HCT116 (cell line): ENCODE measurements at regions not wholly inside any gene's neighbourhood (a gene's known extent, or its start where the extent isn't known, plus 50 kb on each side); places are given as distances from the start of the nearest gene placed in this dataset.

Source experiments
- CTCF ChIP-seq, 3 experiments: fragments of 200-600 bp in 1 of 3; sonication (generic) in 1 of 3; IDR thresholded peaks in 2 of 3; conservative IDR thresholded peaks in 1 of 3; 2 replicates each; pipeline ENCODE4 v1.5.1; 2012 to 2017; ENCODE audit warnings: low read depth in 2 of 3, low read length in 2 of 3, antibody characterized with exemption in 1 of 3, borderline replicate concordance in 1 of 3, control low read depth in 1 of 3, mild to moderate bottlenecking in 1 of 3, mixed read lengths in 1 of 3, mixed run types in 1 of 3, moderate library complexity in 1 of 3; ENCODE audit not compliant: insufficient read depth in 1 of 3
- POLR2AphosphoS5 ChIP-seq: IDR thresholded peaks from 2 replicates; pipeline ENCODE4 v1.6.1; 2011; ENCODE audit warnings: mild to moderate bottlenecking, low read depth, low read length, moderate library complexity
- TF ChIP-seq, protein P1 (sequence below): IDR thresholded peaks from 2 replicates; pipeline ENCODE4 v1.6.1; 2012

DNA sequence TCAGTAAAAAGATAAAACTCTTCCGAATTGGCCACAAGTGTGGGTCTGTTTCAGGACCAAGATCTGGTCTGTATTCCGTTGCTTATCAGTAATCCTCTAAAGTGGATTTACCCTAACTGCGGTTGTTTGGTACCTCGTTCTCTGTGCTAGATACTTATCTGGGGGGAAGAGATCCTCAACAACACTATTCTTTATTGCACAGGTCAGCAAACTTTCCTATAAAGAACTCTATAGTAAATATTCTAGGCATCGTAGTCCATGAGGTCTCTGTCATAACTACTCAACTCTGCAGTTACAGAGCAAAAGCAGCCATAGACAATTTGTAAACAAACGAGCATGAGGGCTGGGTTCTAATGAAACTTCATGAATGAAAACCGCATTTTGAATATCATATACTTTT lies 335.8 kb upstream of the KIF2A start:
- TF ChIP-seq CTCF (IDR thresholded peaks at IDR 0.05 in 2 of 3, conservative IDR thresholded peaks at IDR 0.05 in 1 of 3; ENCODE audit: borderline replicate concordance in 1 of 3, insufficient read depth in 1 of 3, low read depth in 2 of 3, low read length in 2 of 3) = no peak
- TF ChIP-seq POLR2AphosphoS5 = no peak
- TF ChIP-seq, protein P1, sequence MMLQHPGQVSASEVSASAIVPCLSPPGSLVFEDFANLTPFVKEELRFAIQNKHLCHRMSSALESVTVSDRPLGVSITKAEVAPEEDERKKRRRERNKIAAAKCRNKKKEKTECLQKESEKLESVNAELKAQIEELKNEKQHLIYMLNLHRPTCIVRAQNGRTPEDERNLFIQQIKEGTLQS = no peak
